H9 (cell line): ENCODE measurements at regions not wholly inside any gene's neighbourhood (a gene's known extent, or its start where the extent isn't known, plus 50 kb on each side); places are given as distances from the start of the nearest gene placed in this dataset.

Source experiments
- DNase-seq: peaks from one replicate; pipeline ENCODE4 v3.0.0-alpha.2; 2017
- H2AFZ ChIP-seq: one replicate; pipeline ENCODE4 v1.6.1; 2013; ENCODE audit warnings: mild to moderate bottlenecking, low read length, control low read depth, moderate library complexity
- H2AK5ac ChIP-seq: 2 replicates; pipeline ENCODE4 v1.6.1; 2013; ENCODE audit warnings: low read length, control low read depth, mixed read lengths; ENCODE audit not compliant: insufficient read length
- H2BK120ac ChIP-seq: one replicate; pipeline ENCODE4 v1.6.1; 2013; ENCODE audit warnings: low read depth, mild to moderate bottlenecking, low read length, control low read depth, inconsistent platforms; ENCODE audit not compliant: poor library complexity, severe bottlenecking
- H2BK12ac ChIP-seq: 2 replicates; pipeline ENCODE4 v1.6.1; 2013; ENCODE audit warnings: low read length, control low read depth, mixed read lengths, low read depth; ENCODE audit not compliant: insufficient read length
- H2BK15ac ChIP-seq: 2 replicates; pipeline ENCODE4 v1.6.1; 2013; ENCODE audit warnings: low read depth, low read length, control low read depth
- H2BK20ac ChIP-seq: one replicate; pipeline ENCODE4 v1.6.1; 2013; ENCODE audit warnings: low read depth, mild to moderate bottlenecking, low read length, control low read depth, inconsistent platforms; ENCODE audit not compliant: poor library complexity, severe bottlenecking
- H2BK5ac ChIP-seq: 2 replicates; pipeline ENCODE4 v1.6.1; 2013; ENCODE audit warnings: low read length, control low read depth, mixed read lengths; ENCODE audit not compliant: insufficient read length
- H3K14ac ChIP-seq: 2 replicates; pipeline ENCODE4 v1.6.1; 2013; ENCODE audit warnings: low read length, control low read depth; ENCODE audit not compliant: insufficient read depth
- H3K18ac ChIP-seq: 2 replicates; pipeline ENCODE4 v1.6.1; 2013; ENCODE audit warnings: low read depth, mild to moderate bottlenecking, mixed read lengths, low read length, control low read depth; ENCODE audit not compliant: insufficient read length
- H3K23ac ChIP-seq: 2 replicates; pipeline ENCODE4 v1.6.1; 2013; ENCODE audit warnings: low read length, control low read depth, mixed read lengths, low read depth; ENCODE audit not compliant: insufficient read length
- H3K23me2 ChIP-seq: 2 replicates; pipeline ENCODE4 v1.6.1; 2013; ENCODE audit warnings: low read depth, mild to moderate bottlenecking, mixed read lengths, low read length, control low read depth; ENCODE audit not compliant: insufficient read length, poor library complexity, severe bottlenecking
- H3K27ac ChIP-seq: 2 replicates; pipeline ENCODE4 v1.5.1; 2013; ENCODE audit warnings: low read length, control low read depth, mixed read lengths, low read depth; ENCODE audit not compliant: insufficient read length
- H3K27me3 ChIP-seq: 2 replicates; pipeline ENCODE4 v1.6.1; 2013; ENCODE audit warnings: low read length, control low read depth, inconsistent platforms; ENCODE audit not compliant: insufficient read depth
- H3K4ac ChIP-seq: 2 replicates; pipeline ENCODE4 v1.6.1; 2013; ENCODE audit warnings: low read depth, mild to moderate bottlenecking, control low read depth, inconsistent platforms, low read length, moderate library complexity
- H3K4me1 ChIP-seq: 2 replicates; pipeline ENCODE4 v1.6.1; 2013; ENCODE audit warnings: low read length, control low read depth, inconsistent platforms; ENCODE audit not compliant: insufficient read depth
- H3K4me2 ChIP-seq: 2 replicates; pipeline ENCODE4 v1.6.1; 2013; ENCODE audit warnings: low read length, control low read depth, mixed read lengths; ENCODE audit not compliant: insufficient read length, insufficient read depth
- H3K56ac ChIP-seq: 2 replicates; pipeline ENCODE4 v1.6.1; 2013; ENCODE audit warnings: low read depth, mild to moderate bottlenecking, mixed read lengths, low read length, control low read depth; ENCODE audit not compliant: insufficient read length
- H3K79me1 ChIP-seq: 2 replicates; pipeline ENCODE4 v1.6.1; 2013; ENCODE audit warnings: low read depth, mild to moderate bottlenecking, moderate library complexity, low read length, control low read depth, inconsistent platforms; ENCODE audit not compliant: insufficient read depth, poor library complexity, severe bottlenecking
- H3K79me2 ChIP-seq: 2 replicates; pipeline ENCODE4 v1.6.1; 2013; ENCODE audit warnings: low read length, control low read depth, inconsistent platforms; ENCODE audit not compliant: insufficient read depth
- H3K9ac ChIP-seq: 2 replicates; pipeline ENCODE4 v1.6.1; 2013; ENCODE audit warnings: low read length, control low read depth, mixed read lengths; ENCODE audit not compliant: insufficient read length; ENCODE audit errors: extremely low read depth
- H3K9me3 ChIP-seq: one replicate; pipeline ENCODE4 v1.6.1; 2013; ENCODE audit warnings: low read depth, low read length, inconsistent platforms; ENCODE audit not compliant: control insufficient read depth
- H3T11ph ChIP-seq: one replicate; pipeline ENCODE4 v1.6.1; 2013; ENCODE audit warnings: mild to moderate bottlenecking, low read length, control low read depth, inconsistent platforms
- H4K20me1 ChIP-seq: one replicate; pipeline ENCODE4 v1.6.1; 2013; ENCODE audit not compliant: control insufficient read depth, insufficient read length, insufficient read depth
- H4K5ac ChIP-seq: 2 replicates; pipeline ENCODE4 v1.6.1; 2013; ENCODE audit warnings: low read depth, mild to moderate bottlenecking, mixed read lengths, low read length, control low read depth; ENCODE audit not compliant: insufficient read length
- H4K8ac ChIP-seq: replicated peaks from 2 replicates; pipeline ENCODE4 v1.6.1; 2013; ENCODE audit warnings: low read length, control low read depth, mixed read lengths, low read depth; ENCODE audit not compliant: insufficient read length
- H4K91ac ChIP-seq: 2 replicates; pipeline ENCODE4 v1.6.1; 2013; ENCODE audit warnings: low read depth, mild to moderate bottlenecking, moderate library complexity, mixed read lengths, low read length, control low read depth; ENCODE audit not compliant: insufficient read length
- H3K27ac Mint-ChIP-seq, 3 experiments: 2 replicates in 2 of 3; 3 replicates in 1 of 3; pipeline ENCODE4 v1.8.0; 2020 to 2021; ENCODE audit warnings: mixed read lengths in 3 of 3, mild to moderate bottlenecking in 1 of 3, moderate library complexity in 1 of 3
- H3K27me3 Mint-ChIP-seq: 2 replicates; pipeline ENCODE4 v1.8.0; 2021; ENCODE audit warnings: low read depth, mild to moderate bottlenecking, moderate library complexity, mixed read lengths
- H3K36me3 Mint-ChIP-seq, 3 experiments: 2 replicates in 2 of 3; 3 replicates in 1 of 3; pipeline ENCODE4 v1.8.0; 2020 to 2021; ENCODE audit warnings: low read depth in 3 of 3, mixed read lengths in 3 of 3; ENCODE audit not compliant: insufficient read depth in 1 of 3
- H3K4me1 Mint-ChIP-seq, 2 experiments: 2 replicates each; pipeline ENCODE4 v1.8.0; 2020; ENCODE audit warnings: mixed read lengths in 2 of 2
- H3K4me3 Mint-ChIP-seq, 2 experiments: 2 replicates in 1 of 2; 3 replicates in 1 of 2; pipeline ENCODE4 v1.8.0; 2020 to 2021; ENCODE audit warnings: mild to moderate bottlenecking in 2 of 2, mixed read lengths in 2 of 2, moderate library complexity in 1 of 2
- H3K9me3 Mint-ChIP-seq, 2 experiments: 2 replicates in 1 of 2; 3 replicates in 1 of 2; pipeline ENCODE4 v1.8.0; 2020; ENCODE audit warnings: mild to moderate bottlenecking in 2 of 2, mixed read lengths in 2 of 2, moderate library complexity in 1 of 2
- WGBS: extraction: QIAGEN DNeasy Blood & Tissue Kit; methylation state at CpG from one replicate; pipeline ENCODE4 v1.1.7; 2013; ENCODE audit warnings: missing lambda C conversion rate, low lambda C conversion rate, mixed read lengths; ENCODE audit not compliant: insufficient read length; ENCODE audit errors: extremely low coverage; 5-methylcytosine and 5-hydroxymethylcytosine counted together
- TF ChIP-seq, protein P1 (sequence below): fragments of 200-600 bp; sonication (generic); conservative IDR thresholded peaks from 3 replicates; pipeline ENCODE4 v1.8.0; 2021; ENCODE audit warnings: antibody characterized with exemption, mild to moderate bottlenecking

GRCh38 chr4:4643306-4643705 lies 101.5 kb upstream of the STX18 start:
- peaks cover 0 to 4% of the 10 kb centered on the region in 2 experiments; a peak in 4 of 5 replicates for H3K9me3 Mint-ChIP-seq
- no peak overlapping the region for H4K91ac ChIP-seq
- H3K4me1 Mint-ChIP-seq, result peaks cover 42 to 44% of the 10 kb centered on the region in 2 experiments
- no peaks in the 10 kb centered on the region for H4K20me1 ChIP-seq
- TF ChIP-seq, protein P1, sequence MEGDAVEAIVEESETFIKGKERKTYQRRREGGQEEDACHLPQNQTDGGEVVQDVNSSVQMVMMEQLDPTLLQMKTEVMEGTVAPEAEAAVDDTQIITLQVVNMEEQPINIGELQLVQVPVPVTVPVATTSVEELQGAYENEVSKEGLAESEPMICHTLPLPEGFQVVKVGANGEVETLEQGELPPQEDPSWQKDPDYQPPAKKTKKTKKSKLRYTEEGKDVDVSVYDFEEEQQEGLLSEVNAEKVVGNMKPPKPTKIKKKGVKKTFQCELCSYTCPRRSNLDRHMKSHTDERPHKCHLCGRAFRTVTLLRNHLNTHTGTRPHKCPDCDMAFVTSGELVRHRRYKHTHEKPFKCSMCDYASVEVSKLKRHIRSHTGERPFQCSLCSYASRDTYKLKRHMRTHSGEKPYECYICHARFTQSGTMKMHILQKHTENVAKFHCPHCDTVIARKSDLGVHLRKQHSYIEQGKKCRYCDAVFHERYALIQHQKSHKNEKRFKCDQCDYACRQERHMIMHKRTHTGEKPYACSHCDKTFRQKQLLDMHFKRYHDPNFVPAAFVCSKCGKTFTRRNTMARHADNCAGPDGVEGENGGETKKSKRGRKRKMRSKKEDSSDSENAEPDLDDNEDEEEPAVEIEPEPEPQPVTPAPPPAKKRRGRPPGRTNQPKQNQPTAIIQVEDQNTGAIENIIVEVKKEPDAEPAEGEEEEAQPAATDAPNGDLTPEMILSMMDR, result no peak
- no peak overlapping the region for H3K14ac ChIP-seq
- H2BK5ac ChIP-seq, result no peak overlapping the region
- H2BK120ac ChIP-seq, result no peak overlapping the region
- H3K23ac ChIP-seq, result no peak overlapping the region
- no peak overlapping the region for H3K9ac ChIP-seq
- H3K79me1 ChIP-seq, result no peaks in the 10 kb centered on the region
- no peak overlapping the region for H3K4me3 Mint-ChIP-seq
- no CpG with 5 or more reads among the region's 5 CpGs for WGBS
- no peak overlapping the region for H2BK12ac ChIP-seq
- H3K56ac ChIP-seq, result no peak overlapping the region
- H3K18ac ChIP-seq, result no peak overlapping the region
- H3K23me2 ChIP-seq, result no peaks in the 10 kb centered on the region
- H2AK5ac ChIP-seq, result no peak overlapping the region
- peaks cover 34% of the 10 kb centered on the region for H3K27me3 Mint-ChIP-seq
- no peak overlapping the region for H3T11ph ChIP-seq
- H3K27ac Mint-ChIP-seq, result no peak overlapping the region
- no peak overlapping the region for H3K4me2 ChIP-seq
- no peak overlapping the region for H4K5ac ChIP-seq
- H3K36me3 Mint-ChIP-seq, result peaks cover 2 to 13% (median 3%) of the 10 kb centered on the region in 3 experiments; a peak in 6 of 7 replicates
- DNase-seq, result no peak
- no peak overlapping the region for H3K4ac ChIP-seq
- no peaks in the 10 kb centered on the region for H3K9me3 ChIP-seq
- no peak overlapping the region for H3K27ac ChIP-seq
- no peak overlapping the region for H2AFZ ChIP-seq
- peaks cover 9% of the 10 kb centered on the region; the same call in 1 of the 2 replicates for H3K4me1 ChIP-seq
- H2BK20ac ChIP-seq, result no peak overlapping the region
- H3K79me2 ChIP-seq, result no peaks in the 10 kb centered on the region
- no peak overlapping the region for H4K8ac ChIP-seq
- H2BK15ac ChIP-seq, result no peak overlapping the region
- H3K27me3 ChIP-seq, result no peaks in the 10 kb centered on the region
